ENCODE measurements at regions not wholly inside any gene's neighbourhood (a gene's known extent, or its start where the extent isn't known, plus 50 kb on each side); places are given as distances from the start of the nearest gene placed in this dataset.

- TF ChIP-seq, protein P1, sequence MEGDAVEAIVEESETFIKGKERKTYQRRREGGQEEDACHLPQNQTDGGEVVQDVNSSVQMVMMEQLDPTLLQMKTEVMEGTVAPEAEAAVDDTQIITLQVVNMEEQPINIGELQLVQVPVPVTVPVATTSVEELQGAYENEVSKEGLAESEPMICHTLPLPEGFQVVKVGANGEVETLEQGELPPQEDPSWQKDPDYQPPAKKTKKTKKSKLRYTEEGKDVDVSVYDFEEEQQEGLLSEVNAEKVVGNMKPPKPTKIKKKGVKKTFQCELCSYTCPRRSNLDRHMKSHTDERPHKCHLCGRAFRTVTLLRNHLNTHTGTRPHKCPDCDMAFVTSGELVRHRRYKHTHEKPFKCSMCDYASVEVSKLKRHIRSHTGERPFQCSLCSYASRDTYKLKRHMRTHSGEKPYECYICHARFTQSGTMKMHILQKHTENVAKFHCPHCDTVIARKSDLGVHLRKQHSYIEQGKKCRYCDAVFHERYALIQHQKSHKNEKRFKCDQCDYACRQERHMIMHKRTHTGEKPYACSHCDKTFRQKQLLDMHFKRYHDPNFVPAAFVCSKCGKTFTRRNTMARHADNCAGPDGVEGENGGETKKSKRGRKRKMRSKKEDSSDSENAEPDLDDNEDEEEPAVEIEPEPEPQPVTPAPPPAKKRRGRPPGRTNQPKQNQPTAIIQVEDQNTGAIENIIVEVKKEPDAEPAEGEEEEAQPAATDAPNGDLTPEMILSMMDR (IDR thresholded peaks at IDR 0.05; ENCODE audit: low read depth, low read length, poor library complexity, severe bottlenecking) = no peak
- TF ChIP-seq EZH2phosphoT487 (IDR thresholded peaks at IDR 0.05; ENCODE audit: borderline replicate concordance, low read length) = no peak
Observed at GRCh38 chr20:48521121-48521520, 306.7 kb downstream of the PREX1 start.
